ENCODE measurements at regions not wholly inside any gene's neighbourhood (a gene's known extent, or its start where the extent isn't known, plus 50 kb on each side); places are given as distances from the start of the nearest gene placed in this dataset.

DNA sequence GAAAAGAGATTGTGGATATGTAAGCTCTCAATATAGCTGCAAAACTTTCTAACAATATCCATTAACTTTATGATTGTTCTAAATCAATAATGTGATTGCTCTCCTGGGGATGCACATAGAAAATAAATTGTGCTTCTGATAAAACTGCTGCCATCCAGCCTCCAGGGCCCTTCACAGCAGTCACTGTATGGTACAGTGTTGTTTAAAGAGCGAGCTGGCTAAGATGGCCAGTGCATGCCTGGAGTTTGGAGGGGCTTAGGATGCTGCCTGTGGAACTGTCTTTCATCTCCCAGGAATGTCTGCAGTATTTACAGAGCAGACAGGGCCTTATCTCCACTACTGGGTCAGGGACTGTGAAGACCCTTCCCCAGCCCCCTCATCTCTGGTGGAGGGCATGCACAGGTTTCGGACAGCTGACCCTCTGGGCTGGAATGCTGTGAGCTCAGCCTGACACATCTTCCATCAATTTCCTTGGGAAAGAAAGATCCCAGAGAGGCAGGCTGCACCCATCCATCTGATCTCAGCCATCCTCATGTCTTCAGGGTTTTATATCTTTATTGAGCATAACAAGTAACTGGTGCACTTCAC, 137.0 kb downstream of the PLPP3 start:
- no peak for DNase-seq

DNA sequence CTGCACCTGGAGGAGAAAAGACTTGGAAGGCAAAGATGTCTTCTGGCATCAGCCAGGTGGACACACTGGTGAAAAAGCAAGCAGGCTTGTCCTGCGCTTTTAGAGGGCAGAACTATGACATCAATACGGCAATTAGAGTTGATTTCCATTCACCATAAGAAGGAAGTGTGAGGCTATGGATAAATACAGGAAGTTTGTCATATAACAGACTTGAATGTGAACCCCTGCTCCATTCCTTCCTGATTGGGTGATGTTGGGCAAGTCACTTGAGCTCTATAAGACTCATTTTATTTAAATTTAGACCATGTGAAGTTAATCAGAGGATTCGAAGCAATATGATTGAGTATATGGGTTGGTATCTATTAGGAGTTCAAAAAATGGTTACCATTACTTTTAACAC, 137.8 kb downstream of the PLPP3 start:
- no peak for DNase-seq

DNA sequence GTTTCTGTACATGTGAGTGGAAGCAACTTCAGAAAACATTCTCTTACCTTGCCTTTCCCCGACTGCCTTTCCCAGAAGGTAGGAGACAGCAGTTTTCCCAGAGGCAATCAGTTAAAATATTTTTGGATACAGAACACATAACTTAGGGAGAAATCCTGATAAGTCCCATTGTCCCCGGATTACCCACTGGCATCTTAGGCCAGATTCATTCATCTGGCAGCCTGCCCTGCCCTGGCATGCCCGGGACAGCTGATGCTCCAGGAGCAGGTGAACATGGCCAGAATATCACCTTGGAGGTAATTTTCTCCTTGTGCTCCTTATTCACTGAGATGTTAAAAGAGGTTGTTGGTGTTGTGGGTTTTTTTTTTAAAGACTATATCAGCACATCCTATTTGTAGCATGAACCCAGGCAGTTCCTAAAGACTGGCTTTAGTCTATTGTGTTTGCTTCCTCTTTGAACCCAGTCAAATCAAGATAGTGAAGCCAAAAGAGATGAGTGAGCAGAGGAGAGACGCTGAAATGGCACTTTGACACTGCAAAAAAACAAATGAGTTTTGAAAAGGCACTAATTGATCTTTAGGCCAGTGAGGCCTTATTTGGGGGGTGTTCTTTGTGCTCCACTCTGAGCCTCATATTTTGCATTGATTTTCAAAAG, 139.6 kb downstream of the PLPP3 start:
- no peak for DNase-seq

DNA sequence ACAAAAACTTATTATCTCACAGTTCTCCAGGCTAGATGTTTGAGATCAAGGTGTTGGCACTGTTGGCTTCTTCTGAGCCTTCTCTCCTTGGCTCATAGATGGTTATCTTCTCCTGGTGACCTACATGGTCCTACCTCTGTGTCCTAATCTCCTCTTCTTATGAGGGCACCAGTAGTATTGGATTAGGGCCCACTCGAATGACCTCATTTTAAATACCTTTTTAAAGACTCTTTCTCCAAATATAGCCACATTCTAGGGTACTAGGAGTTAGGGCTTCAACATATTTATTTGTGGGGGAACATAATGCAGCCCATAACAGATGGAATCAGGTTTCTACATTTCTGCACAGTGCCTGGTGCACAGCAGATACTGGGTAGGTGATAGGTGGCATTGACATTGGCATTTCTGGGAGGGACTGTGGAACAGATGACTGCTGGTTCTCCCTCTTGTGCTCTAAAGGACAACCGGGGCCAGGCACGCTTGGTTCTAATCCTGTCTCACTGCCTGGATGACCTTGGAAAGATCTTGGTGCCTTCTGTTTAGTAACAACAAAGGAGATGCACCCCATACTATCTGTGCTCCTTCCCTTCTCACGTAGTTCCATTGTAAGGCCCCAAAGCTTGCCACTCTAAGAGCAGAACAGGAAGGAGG, 140.3 kb downstream of the PLPP3 start:
- no peak for DNase-seq

DNA sequence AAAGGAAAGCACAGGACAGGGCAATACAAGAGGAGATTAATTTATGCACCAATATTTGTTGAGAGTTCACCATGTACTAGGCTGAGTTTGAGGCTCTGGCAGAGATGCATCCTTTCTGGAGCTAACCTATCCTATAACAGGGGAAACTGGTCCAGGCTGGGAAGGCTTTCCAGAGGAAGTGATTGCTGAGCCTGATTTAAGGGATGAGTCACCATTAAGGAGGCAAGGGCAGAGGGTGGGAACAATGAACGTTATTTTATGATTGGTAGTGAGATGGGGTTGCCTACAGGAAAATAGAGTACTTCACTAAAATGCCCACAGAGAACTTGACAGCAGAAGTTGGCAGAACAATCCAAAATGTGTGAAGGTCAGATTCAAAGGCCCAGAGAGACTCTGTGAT, 141.4 kb downstream of the PLPP3 start:
- DNase-seq = no peak

DNA sequence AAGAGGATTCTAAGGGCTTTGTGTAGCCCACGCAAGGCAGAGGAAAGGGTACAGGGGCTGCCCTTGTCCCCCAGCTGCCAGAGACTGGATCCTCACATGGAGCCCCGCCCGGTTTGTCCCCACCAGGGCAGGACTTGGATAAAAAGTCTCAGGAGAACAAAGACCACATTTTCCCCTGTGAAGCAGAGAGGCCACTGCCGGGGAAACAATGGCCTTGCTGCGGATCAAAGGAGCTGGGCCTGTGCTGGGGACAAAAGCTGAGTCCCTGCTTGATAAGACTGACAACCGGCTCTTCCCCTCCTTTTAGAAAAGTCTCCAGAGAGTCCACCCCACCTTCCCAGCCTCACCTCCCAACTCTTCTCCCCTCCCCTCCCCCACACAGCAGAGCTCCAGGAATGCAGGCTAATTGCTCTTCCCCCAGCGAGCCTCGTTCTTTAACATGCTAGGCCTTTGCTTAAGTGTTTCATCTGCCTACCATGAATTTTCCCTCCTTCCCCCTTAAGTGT, 142.4 kb downstream of the PLPP3 start:
- DNase-seq = peak; percentile 58

DNA sequence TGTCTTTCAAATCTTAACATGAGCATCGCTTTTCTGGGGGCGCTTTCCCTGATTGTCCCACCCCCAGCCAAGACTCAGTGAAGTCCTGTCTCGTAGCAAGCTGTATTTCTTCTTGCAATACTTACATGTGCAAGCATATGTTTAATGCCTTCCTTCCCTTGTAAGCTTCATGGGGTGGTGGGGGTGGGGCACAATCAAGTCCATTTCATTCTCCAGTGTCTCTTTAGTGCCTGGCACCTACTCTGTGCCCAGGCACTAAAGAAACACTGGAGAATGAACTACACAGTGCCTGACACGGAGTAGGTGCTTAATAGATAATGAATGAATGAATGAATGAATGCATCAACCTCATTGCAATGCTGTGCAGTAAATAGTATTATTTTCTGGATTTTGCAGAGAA, 143.1 kb downstream of the PLPP3 start:
- no peak for DNase-seq

DNA sequence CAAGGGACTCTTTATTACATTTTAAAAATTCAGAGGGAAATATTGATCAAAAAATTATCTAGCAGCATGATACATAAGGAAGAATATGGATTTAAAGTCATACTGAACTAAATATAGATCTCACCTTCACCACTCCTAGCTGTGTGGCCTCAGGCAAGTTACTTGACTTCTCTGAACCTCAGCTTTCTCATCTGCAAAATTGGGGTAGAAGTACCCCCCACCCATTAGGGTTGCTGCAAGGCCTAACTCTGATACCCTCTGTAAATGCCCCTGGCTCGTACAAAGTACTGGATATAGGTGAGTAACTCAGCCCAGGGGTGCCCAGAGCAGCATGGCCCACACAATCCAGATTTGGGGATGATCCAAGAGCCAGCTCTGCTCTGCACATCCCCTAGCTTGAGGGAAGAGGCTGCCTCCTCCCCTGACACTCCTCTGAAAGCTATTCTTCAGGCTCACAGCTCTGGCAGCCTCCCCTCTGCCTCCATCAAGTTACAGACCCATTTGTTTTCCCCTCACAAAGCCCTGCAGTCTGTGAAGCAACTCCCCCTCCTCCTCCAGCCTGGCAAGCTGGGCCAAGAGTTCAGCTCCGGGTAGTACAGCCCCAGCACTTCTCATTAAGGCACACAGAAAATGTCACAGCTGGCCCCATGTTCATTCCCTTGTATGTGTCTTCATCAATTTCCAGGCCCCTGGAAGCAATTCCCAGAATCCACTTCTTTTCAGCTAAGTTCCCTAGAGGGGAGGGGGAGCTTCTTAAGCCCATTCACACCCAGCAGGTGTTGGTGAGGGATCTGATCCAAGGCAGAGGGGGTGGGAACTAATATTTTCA, 143.7 kb downstream of the PLPP3 start:
- peak; percentile 24 for DNase-seq

DNA sequence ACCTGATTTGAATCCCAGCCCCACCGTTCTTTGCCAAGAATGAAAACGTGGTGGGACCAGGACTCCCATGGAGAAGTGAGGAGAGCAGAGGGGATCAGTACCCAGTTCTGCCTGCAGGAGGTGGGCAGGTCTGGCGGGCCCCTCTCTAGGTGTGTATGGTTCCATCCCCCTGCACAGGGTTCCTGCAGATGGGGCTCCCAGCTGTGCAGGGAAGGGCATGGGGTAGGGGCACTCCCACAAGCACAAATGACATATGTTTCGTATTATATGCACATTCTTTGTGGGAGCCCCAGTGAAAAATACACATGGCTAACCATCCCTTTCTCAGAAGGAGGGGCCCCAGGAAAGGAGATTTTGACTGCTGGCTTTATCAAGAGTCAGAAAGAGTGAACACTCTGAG, 144.6 kb downstream of the PLPP3 start:
- no peak for DNase-seq

DNA sequence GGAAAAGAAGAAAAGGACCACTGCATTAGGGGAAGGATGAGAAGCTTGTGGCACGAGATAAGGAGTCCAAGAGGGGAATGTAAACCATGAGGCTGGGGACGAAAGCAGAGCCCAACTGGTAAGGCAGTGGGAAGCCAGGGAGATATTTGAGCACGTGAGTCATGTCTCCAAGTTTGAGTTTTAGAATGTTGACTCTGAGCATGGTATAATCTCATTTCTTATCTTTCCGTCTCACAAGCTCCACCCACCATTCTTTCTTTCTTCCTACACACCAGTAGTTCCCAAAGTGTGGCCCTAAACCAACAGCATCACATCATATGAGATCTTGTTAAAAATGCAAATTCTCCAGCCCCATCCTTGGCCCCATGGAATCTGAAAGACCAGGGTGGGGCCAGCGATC, 145.3 kb downstream of the PLPP3 start:
- no peak for DNase-seq

DNA sequence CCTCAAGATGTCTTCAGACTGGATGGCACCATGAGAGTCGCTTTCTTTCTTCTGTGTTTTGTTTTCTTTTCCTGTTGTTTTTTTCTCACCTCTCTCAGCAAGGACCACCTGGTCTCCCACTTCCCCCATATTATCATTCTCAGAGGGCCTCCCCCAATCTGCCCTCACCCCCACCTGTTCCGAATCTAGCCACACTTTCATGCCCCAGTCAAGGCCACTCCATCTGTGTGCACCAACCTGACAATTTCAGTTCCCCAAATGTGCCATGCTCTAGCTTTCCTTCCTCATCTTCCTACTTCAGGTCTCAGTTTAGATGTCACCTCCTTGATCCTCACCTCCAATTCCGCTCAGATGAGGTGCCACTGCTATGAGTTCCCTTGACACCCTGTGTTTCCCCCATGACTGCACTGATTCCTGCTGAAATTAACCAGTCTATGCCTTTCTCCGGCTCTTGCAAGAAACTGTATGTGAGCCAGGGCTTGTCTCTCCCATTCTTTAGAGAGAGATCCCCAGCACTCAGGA, 146.2 kb downstream of the PLPP3 start:
- DNase-seq = no peak

DNA sequence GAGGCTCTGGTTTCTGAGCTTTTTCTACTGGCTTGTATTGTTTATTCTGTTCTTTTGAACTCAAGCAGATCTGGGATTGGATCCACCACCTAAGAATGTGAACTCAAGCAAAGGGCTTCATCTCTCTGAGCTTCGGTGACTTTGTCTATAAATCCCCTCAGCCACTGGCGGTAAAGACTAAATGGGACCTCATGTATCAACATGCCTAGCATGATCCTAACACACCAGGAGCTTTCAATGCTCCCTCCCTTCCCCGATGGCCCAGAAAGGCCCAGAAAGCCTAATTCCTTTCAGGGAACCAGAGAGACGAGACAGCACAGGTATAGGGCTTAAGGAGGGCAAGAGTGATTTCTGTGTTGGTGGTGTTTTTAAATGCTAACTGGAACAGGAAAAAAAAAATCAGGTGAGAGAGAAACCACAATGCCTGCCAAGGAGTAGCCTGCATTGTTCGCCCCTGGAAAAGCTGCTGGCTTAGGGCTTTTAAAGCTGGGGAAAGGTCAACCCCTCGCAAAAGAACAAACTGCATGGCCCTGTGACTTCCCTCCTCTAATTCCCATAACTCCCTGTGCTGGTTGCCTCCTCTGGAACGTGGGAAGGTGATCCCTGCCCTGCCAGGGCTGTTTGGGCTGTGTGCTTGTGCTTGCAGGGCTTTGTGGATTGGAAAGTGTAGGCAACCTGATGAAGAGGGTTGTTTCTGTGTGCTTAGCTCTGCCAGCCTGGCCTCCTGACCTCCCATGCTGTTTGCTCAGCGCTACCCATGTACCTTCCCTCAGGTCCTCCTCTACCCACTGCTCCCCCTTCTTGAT, 147.0 kb downstream of the PLPP3 start:
- peak; percentile 21 for DNase-seq

DNA sequence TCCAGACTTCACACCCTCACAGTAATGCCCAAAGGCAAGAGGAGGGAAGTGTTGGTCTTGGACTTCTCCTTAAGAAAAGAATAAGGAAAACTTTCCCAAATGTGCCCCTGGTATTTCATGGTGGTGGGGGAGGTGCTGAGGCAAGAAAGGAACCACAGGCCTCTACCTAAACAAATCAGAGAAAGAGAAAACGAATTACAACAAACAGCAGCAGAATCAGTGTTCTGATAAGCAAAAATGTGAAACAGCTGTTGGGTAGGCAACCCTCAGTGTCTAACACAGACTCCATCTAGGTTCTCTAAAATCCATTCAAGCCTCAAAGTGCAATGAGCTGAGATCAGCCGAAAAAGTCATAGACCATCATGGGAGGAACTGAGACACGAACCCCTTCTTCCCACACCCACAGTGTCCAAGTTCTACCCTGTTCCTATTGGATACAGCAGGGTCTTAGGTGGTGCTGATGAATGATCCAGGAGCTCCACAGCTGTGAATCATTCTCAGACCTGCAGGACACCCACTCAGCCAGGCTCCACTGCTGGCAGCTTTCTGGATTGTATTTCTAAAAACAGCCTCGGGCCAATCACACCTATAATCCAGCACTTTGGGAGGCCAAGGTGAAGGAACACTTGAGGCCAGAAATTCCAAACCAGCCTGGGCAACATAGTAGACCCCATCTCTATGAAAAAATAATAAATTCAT, 149.1 kb downstream of the PLPP3 start:
- DNase-seq = no peak

DNA sequence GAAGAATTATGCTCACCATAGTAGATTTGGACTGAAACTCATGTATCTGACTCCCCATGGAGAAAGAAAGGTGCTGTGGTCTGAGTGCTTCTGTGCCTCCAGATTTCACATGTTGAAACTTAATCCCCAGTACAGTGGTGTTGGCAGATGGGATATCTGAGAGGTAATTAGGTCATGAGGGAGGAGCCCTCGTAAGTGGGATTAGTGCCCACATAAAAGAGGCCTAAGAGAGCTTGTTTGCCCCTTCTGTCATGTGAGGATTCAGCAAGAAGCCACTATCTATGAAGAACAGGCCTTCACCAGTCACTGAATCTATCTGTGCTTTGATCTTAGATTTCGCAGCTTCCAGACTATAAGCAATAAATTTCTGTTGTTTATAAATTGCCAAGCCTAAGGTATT, 150.1 kb downstream of the PLPP3 start:
- DNase-seq = no peak

DNA sequence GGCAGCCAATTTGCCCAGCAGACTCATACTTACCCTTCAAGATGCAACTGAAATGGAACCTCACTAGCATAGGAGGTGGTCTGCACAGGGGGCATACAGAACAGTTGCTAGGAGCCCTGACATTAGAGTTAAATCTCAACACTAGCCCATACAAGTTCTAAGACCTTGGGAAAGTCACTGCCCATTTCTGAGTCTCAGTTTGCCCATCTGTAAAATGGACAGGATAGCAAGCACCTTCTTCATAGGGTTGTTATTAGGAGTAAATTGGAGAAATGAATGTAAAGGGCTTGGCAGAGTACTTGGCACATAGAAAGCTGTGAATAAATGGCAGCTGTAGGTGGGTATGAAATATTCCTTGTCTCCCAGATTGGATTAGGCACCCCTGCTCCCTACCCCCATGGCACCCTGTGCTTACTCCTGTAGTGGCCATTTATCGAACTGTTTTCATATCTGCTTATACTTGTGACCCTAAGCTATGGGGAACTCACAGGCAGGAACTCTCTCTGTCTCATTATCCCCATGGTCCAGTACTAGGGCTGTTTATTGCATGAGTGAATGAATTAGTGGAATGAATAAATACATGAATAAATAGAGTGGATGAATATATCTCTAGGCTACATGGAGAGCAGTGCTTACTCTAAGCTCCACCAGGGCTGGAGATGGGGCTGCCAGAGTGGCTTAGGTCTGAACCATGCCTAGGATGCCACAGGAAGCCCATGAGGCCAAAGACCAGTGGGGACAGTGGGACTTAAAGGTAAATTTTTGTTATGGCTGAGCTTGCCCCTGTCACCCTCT, 152.6 kb downstream of the PLPP3 start:
- no peak for DNase-seq

DNA sequence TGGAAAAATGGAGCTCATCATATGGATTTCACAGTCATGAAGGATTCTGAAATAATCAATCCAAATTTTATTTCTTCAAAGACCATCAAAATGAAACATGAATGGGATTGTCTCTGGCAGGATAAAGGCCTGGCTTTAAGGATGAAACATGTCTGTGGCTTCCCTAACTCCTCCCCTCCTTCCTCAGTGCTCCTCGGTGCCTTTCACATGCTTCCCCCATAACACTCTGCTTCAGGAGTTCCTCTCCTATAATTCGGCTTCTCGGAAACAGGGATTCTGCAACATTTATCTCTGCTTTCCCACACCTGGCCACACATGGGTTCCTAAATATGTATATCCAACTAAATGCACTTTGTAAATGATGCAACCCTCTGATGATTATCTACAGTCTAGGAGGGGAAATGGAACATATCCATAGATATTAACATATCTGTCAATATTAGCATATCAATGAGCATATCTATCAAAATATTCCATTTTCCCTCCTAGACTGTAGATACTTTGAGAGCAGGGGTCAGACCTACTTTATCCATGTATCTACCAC, 153.8 kb downstream of the PLPP3 start:
- DNase-seq = no peak

DNA sequence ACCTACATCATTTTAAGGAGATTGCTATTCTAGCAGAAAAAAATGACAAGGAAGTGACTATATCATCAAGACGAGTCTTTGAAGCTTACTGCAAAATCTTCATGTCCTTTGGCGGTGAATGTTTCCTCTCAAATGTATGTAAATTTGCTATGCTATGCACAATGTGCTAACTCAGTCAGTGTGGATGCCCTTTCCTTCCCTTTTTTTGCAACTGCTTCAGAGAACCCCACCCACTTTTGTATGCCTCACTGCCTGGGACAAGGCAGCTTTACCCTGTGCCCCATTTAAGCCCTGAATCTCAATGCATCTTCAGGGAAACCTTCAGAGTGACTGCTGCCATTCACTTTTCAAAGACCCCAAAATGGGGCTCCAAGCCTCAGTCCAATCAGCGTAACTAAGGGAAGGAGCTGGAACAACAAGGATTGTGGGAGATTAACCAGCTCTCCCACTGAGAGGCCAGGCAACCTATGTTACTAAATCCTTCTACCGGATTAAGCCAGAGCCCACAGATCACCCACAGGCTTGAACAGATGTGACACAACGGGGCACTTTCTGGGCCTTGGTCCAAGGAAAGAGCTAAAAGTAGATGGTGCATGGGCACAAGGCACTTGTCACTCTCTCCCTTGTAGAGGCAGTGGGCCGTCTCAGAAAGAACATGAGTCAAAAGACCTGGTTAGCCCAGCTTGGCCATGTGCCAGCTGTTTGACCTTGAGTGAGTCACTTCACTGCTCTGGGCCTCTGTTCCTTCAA, 154.4 kb downstream of the PLPP3 start:
- DNase-seq = no peak

DNA sequence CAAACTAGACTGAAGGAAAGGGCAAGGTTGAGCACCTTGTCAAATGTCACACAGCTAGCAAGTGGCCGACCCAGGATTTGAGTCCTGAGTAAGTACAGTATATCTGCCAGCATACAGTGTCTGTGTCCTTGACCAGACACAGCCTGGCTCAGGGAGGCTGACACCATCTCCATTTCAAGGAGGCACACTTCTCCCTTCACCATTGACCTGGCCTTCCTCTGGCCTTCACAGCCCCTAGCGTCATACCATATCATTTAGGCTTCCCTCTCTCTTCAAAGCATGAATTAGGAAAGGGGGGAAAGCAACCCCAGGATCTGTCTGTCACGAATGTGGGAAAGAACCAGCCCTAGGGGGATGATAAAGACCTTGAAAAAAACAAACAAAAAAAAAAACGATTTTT, 155.6 kb downstream of the PLPP3 start:
- DNase-seq = no peak

DNA sequence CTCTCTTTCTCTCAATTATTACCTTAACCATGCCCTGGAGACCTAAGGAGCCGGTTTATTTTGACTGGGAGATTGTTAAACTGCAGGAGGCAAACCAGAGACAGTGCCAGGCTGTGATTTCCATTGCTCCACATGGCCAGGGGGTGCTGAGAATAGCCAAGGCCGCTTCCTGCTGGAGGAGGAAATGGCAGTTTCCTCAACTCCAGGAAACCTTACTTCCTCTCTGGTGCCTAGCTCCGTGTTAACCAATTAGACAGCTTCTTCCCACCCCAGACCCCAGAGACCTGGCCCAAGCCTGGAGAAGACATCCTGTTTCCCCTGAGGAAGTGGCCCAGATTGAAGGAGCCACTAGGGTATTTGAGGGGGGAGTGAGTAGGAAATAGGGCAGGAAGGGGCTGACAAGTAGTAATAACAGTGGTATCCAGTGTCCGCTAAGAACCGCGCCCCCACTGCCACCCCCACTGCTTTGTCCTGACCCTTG, 161.2 kb downstream of the PLPP3 start:
- DNase-seq = no peak

All from right kidney (tissue), 1 donor.